ENCODE measurements at regions not wholly inside any gene's neighbourhood (a gene's known extent, or its start where the extent isn't known, plus 50 kb on each side); places are given as distances from the start of the nearest gene placed in this dataset.

GRCh38 chr5:87853541-87853940, 415.1 kb downstream of the TMEM161B start:
- no peak for TF ChIP-seq POLR2A (IDR thresholded peaks at IDR 0.05)
- TF ChIP-seq CTCF (IDR thresholded peaks at IDR 0.05): no peak
- TF ChIP-seq POLR2AphosphoS5 (IDR thresholded peaks at IDR 0.05): no peak

All from breast epithelium (tissue), 3 donors.